K562 (cell line): ENCODE measurements at regions not wholly inside any gene's neighbourhood (a gene's known extent, or its start where the extent isn't known, plus 50 kb on each side); places are given as distances from the start of the nearest gene placed in this dataset.

Experiments used
- ATAC-seq: fragments of 200-7000 bp; cut with Tn5 transposase; 3 replicates; pipeline ENCODE4 v1.9.1; 2020; ENCODE audit warnings: moderate library complexity
- BruUV-seq: library from RNA; stranded (reverse); fragments of 400-500 nt; replicated peaks from 2 replicates; lab custom pipeline; 2021; lab: Mats Ljungman, UMichigan
- CTCF ChIA-PET: fragments of 300-600 bp; formaldehyde crosslinking; extraction: SDS; loops from one replicate; lab custom pipeline; 2021; ENCODE audit warnings: low intra/inter-chr PET ratio; lab: Yijun Ruan, JAX
- POLR2A ChIA-PET: fragments of 300-600, 350-650 bp; sonication (Branson Sonifier 250); formaldehyde crosslinking; extraction: SDS; loops from one replicate; lab custom pipeline; 2021; ENCODE audit warnings: antibody characterized with exemption, inconsistent platforms; lab: Yijun Ruan, JAX
- DNase-seq, 4 experiments: peaks; one replicate each; pipeline versions ENCODE4 v3.0.0 to v3.0.0-alpha.2; 2011 to 2018; ENCODE audit warnings: low spot score in 3 of 4, mixed read lengths in 3 of 4; ENCODE audit errors: extremely low read depth in 1 of 4
- FAIRE-seq: peaks from 2 replicates; lab custom pipeline; 2011; peaks lifted over from hg19 to GRCh38; lab: Jason Lieb, UNC
- H2AFZ ChIP-seq: 2 replicates; pipeline ENCODE4 v1.6.0; 2011; ENCODE audit warnings: low read depth, low read length, control low read depth, inconsistent platforms
- H3K27ac ChIP-seq: fragments of 200-600 bp; 3 replicates; pipeline ENCODE4 v1.8.0; 2011; ENCODE audit warnings: low read depth, mild to moderate bottlenecking, control low read depth, inconsistent platforms, low read length, moderate library complexity, mixed read lengths; ENCODE audit errors: extremely low read depth
- H3K27me3 ChIP-seq, 2 experiments: fragments of 300-600 bp in 1 of 2; 2 replicates in 1 of 2; 3 replicates in 1 of 2; pipeline versions ENCODE4 v1.6.0 to v1.8.0; 2011; ENCODE audit warnings: inconsistent platforms in 2 of 2, low read length in 2 of 2, mild to moderate bottlenecking in 1 of 2, mixed read lengths in 1 of 2, moderate library complexity in 1 of 2; ENCODE audit not compliant: control insufficient read depth in 2 of 2, insufficient read depth in 2 of 2
- H3K36me3 ChIP-seq: fragments of 300-600 bp; 3 replicates; pipeline ENCODE4 v1.8.0; 2011; ENCODE audit warnings: mild to moderate bottlenecking, low read length, inconsistent platforms; ENCODE audit not compliant: control insufficient read depth, insufficient read depth
- H3K4me1 ChIP-seq, 2 experiments: fragments of 200-600 bp in 1 of 2; replicated peaks in 1 of 2; 2 replicates in 1 of 2; 3 replicates in 1 of 2; pipeline versions ENCODE4 v1.5.1 to v1.8.0; 2011; ENCODE audit warnings: inconsistent platforms in 2 of 2, low read length in 2 of 2, mild to moderate bottlenecking in 1 of 2, mixed read lengths in 1 of 2, moderate library complexity in 1 of 2; ENCODE audit not compliant: control insufficient read depth in 2 of 2, insufficient read depth in 2 of 2
- H3K4me2 ChIP-seq: 2 replicates; pipeline ENCODE4 v1.6.1; 2011; ENCODE audit warnings: low read length, control low read depth, inconsistent platforms, mixed read lengths; ENCODE audit not compliant: insufficient read depth
- H3K4me3 ChIP-seq: fragments of 200-600 bp; sonication (generic), shearing (Covaris generic); 2 replicates; pipeline ENCODE4 v1.5.1; 2016; ENCODE audit warnings: control low read depth, inconsistent platforms
- H3K79me2 ChIP-seq: fragments of 200-600 bp; 3 replicates; pipeline ENCODE4 v1.8.0; 2011; ENCODE audit warnings: low read length, inconsistent platforms; ENCODE audit not compliant: control insufficient read depth, insufficient read depth
- H3K9ac ChIP-seq, 2 experiments: 2 replicates each; pipeline versions ENCODE4 v1.6.0 to v1.6.1; 2011; ENCODE audit warnings: low read depth in 2 of 2, low read length in 2 of 2, control low read depth in 1 of 2, inconsistent platforms in 1 of 2, mild to moderate bottlenecking in 1 of 2, mixed read lengths in 1 of 2; ENCODE audit not compliant: insufficient read depth in 1 of 2
- H3K9me1 ChIP-seq: one replicate; pipeline ENCODE4 v1.6.0; 2011; ENCODE audit warnings: inconsistent platforms, mild to moderate bottlenecking, low read length, moderate library complexity; ENCODE audit not compliant: control insufficient read depth, insufficient read depth
- H3K9me3 ChIP-seq: replicated peaks from 2 replicates; pipeline ENCODE4 v1.5.1; 2011; ENCODE audit warnings: low read depth, low read length, inconsistent platforms; ENCODE audit not compliant: control insufficient read depth, insufficient read depth
- H4K20me1 ChIP-seq: replicated peaks from 2 replicates; pipeline ENCODE4 v1.6.1; 2011; ENCODE audit warnings: low read length, inconsistent platforms, mixed read lengths; ENCODE audit not compliant: control insufficient read depth, insufficient read depth
- FIP1L1 ChIP-seq: fragments of 200-400 bp; formaldehyde crosslinking; IDR thresholded peaks from 2 replicates; pipeline ENCODE4 v1.6.1; 2018; ENCODE audit warnings: mild to moderate bottlenecking, low read depth, low read length; ENCODE audit not compliant: poor library complexity, severe bottlenecking
- NCOA2 ChIP-seq, 2 experiments: fragments of 450-650 bp; IDR thresholded peaks; 2 replicates each; pipeline ENCODE4 v1.6.1; 2018; ENCODE audit warnings: mild to moderate bottlenecking in 2 of 2, moderate library complexity in 1 of 2; ENCODE audit not compliant: partially characterized antibody in 2 of 2
- NCOA6 ChIP-seq: fragments of 450-650 bp; IDR thresholded peaks from 2 replicates; pipeline ENCODE4 v1.6.1; 2017; ENCODE audit warnings: mild to moderate bottlenecking
- NFIC ChIP-seq: fragments of 450-650 bp; IDR thresholded peaks from 2 replicates; pipeline ENCODE4 v1.6.1; 2017; ENCODE audit warnings: mild to moderate bottlenecking, inconsistent platforms
- SAP30 ChIP-seq: fragments of 200-600 bp; sonication (generic); IDR thresholded peaks from 2 replicates; pipeline ENCODE4 v1.6.1; 2012; ENCODE audit warnings: borderline replicate concordance, low read depth, mild to moderate bottlenecking, moderate library complexity, low read length, control low read depth, inconsistent platforms; ENCODE audit not compliant: insufficient read depth, poor library complexity, severe bottlenecking
- ZNF41 ChIP-seq: fragments of 250-450 bp; sonication (Bioruptor Pico); conservative IDR thresholded peaks from 2 replicates; pipeline ENCODE4 v1.4.0; 2020; ENCODE audit warnings: mild to moderate bottlenecking
- ZNF444 ChIP-seq: fragments of 250-450 bp; sonication (Bioruptor Pico); IDR thresholded peaks from 2 replicates; pipeline ENCODE4 v1.4.0; 2020; ENCODE audit warnings: mild to moderate bottlenecking, moderate library complexity
- WGBS: fragments of 100-300 bp; shearing (Covaris generic); methylation state at CpG from one replicate; pipeline ENCODE4 v1.1.6; 2016; ENCODE audit warnings: low coverage, mixed read lengths; ENCODE audit not compliant: insufficient coverage; ENCODE audit errors: missing lambda C conversion rate; 5-methylcytosine and 5-hydroxymethylcytosine counted together
- in situ Hi-C: fragments of 300-500 bp; cut with MboI; formaldehyde crosslinking; loops from 4 replicates; pipeline ENCODE4 v1.15.0; 2018; ENCODE audit warnings: inconsistent platforms, mixed read lengths
- intact Hi-C: fragments of 100-400 bp; cut with micrococcal nuclease; formaldehyde crosslinking; loops from 2 replicates; pipeline ENCODE4 v1.14.2; 2022

DNA sequence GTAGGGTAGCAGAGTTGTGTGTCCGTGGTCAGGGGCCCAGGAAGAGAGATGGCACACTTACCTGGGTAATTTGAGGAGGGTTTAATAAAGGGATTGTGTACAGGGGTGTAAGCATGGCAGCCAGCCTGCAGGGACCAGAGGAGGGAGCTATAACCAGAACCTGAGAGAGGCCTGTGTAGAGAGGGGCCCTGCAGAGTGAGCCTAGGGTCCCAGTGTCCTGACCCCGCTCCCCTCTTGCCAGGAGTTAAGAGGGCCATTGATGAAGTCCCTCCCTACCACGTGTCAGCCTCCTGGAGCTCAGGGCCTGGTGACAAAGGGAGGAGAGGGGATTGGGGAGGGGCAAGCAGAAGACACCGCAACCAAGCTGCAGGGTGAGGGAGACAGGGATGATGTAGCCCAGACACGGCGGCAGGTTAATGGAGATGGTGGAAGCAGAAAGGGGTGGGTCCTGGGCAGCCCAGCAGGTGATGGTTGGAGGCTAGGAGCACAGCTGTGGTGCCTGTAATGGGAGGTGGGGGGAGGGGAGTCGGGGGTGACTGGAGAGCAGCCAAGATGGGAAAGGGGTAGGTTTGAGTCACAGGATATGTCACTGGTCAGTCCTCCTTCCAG is 165.4 kb upstream of the TOPAZ1 start:
- WGBS = 0% methylated on average over 7 of the region's 7 CpGs
- peaks cover 6 to 53% of the 10 kb centered on the region in 2 experiments; a peak in 3 of 5 replicates for H3K27me3 ChIP-seq
- H3K4me3 ChIP-seq = no peak overlapping the region
- no peaks in the 10 kb centered on the region for H3K9me3 ChIP-seq
- no peak for DNase-seq
- no peak overlapping the region for H3K27ac ChIP-seq
- no peak for FAIRE-seq
- no peak for ATAC-seq
- CTCF ChIA-PET = no interaction called here
- H4K20me1 ChIP-seq = no peaks in the 10 kb centered on the region; the same call in 1 of the 2 replicates
- peaks cover 3% of the 10 kb centered on the region for H3K9me1 ChIP-seq
- TF ChIP-seq NFIC (0 out of 2 replicates have a peak, but pooled peaks have one; percentile 11), FIP1L1 (no peak), ZNF444 (CRISPR knock-in tag) (no peak), ZNF41 (CRISPR knock-in tag) (no peak), NCOA2 (IDR thresholded peaks at IDR 0.05; ENCODE audit: partially characterized antibody in 2 of 2) (no peak), NCOA6 (no peak), SAP30 (no peak)
- TF ChIP-seq, all 486 proteins: peak for 1
- POLR2A ChIA-PET = interaction anchor here (0.7 to 1.5 kb wide), 2 partner anchors 12 to 83 kb away, joined by 3 read pairs; no protein-coding TSS in a partner anchor
- no peak overlapping the region for H3K4me2 ChIP-seq
- H3K9ac ChIP-seq = no peak overlapping the region
- in situ Hi-C loops (no loop called here), intact Hi-C loops (no loop called here)
- no peaks in the 10 kb centered on the region for H3K4me1 ChIP-seq
- H2AFZ ChIP-seq = no peak overlapping the region
- BruUV-seq = no TSS peak
- H3K79me2 ChIP-seq = no peaks in the 10 kb centered on the region
- H3K36me3 ChIP-seq = no peaks in the 10 kb centered on the region
